Spleen (tissue), 11 donors: ENCODE measurements at regions not wholly inside any gene's neighbourhood (a gene's known extent, or its start where the extent isn't known, plus 50 kb on each side); places are given as distances from the start of the nearest gene placed in this dataset.

ENCODE experiments used
- DNase-seq: peaks from one replicate; pipeline ENCODE4 v3.0.0-alpha.2; 2020
- H3K27ac ChIP-seq, 8 donors: fragments of 200-600 bp; sonication (generic) in 7 of 8; 1 replicate in 4 of 8; 2 replicates in 4 of 8; pipeline versions ENCODE4 v1.5.0 to v1.8.0; 2016 to 2021; ENCODE audit warnings: inconsistent platforms in 4 of 8, mild to moderate bottlenecking in 4 of 8, moderate library complexity in 1 of 8
- H3K27me3 ChIP-seq, 7 donors: fragments of 200-600 bp; sonication (generic) in 6 of 7; replicated peaks in 1 of 7; 1 replicate in 4 of 7; 2 replicates in 3 of 7; pipeline versions ENCODE4 v1.5.0 to v1.8.0; 2016 to 2021; ENCODE audit warnings: inconsistent platforms in 3 of 7, mild to moderate bottlenecking in 1 of 7
- H3K36me3 ChIP-seq, 6 donors: fragments of 200-600 bp; sonication (generic) in 5 of 6; 1 replicate in 4 of 6; 2 replicates in 2 of 6; pipeline versions ENCODE4 v1.5.0 to v1.8.0; 2016 to 2021; ENCODE audit warnings: inconsistent platforms in 2 of 6
- H3K4me1 ChIP-seq, 6 donors: fragments of 200-600 bp; sonication (generic) in 5 of 6; 1 replicate in 3 of 6; 2 replicates in 3 of 6; pipeline versions ENCODE4 v1.5.0 to v1.8.0; 2016 to 2021; ENCODE audit warnings: inconsistent platforms in 3 of 6
- H3K4me3 ChIP-seq, 8 donors: fragments of 200-600 bp; sonication (generic) in 7 of 8; 1 replicate in 4 of 8; 2 replicates in 4 of 8; pipeline versions ENCODE4 v1.5.0 to v1.8.0; 2016 to 2021; ENCODE audit warnings: inconsistent platforms in 4 of 8, mild to moderate bottlenecking in 4 of 8, moderate library complexity in 2 of 8
- H3K9me3 ChIP-seq, 8 donors: fragments of 200-600 bp; sonication (generic) in 7 of 8; 1 replicate in 4 of 8; 2 replicates in 4 of 8; pipeline versions ENCODE4 v1.5.0 to v1.8.0; 2016 to 2021; ENCODE audit warnings: inconsistent platforms in 4 of 8
- CTCF ChIP-seq, 11 experiments: fragments of 200-600 bp in 7 of 11; fragments of 450-650 bp in 4 of 11; sonication (generic) in 4 of 11; IDR thresholded peaks in 8 of 11; conservative IDR thresholded peaks in 3 of 11; 1 replicate in 7 of 11; 2 replicates in 4 of 11; pipeline versions ENCODE4 v1.4.0 to v1.8.0; 2016 to 2021; ENCODE audit warnings: antibody characterized with exemption in 11 of 11, inconsistent platforms in 4 of 11, mild to moderate bottlenecking in 1 of 11
- POLR2A ChIP-seq, 3 donors: fragments of 450-650 bp; IDR thresholded peaks; one replicate each; pipeline ENCODE4 v1.5.1; 2017; ENCODE audit warnings: antibody characterized with exemption in 3 of 3, mild to moderate bottlenecking in 1 of 3
- POLR2AphosphoS5 ChIP-seq, 3 donors: sonication (generic); formaldehyde crosslinking; IDR thresholded peaks; one replicate each; pipeline ENCODE4 v1.5.1; 2017; ENCODE audit warnings: antibody characterized with exemption in 3 of 3
- WGBS, 5 donors: extraction: QIAGEN DNeasy Blood & Tissue Kit in 3 of 5; methylation state at CpG; one replicate each; pipeline versions ENCODE4 v1.1.5 to v1.1.7; 2013 to 2018; 5-methylcytosine and 5-hydroxymethylcytosine counted together
- intact Hi-C: fragments of 100-400 bp; cut with DNase I; formaldehyde crosslinking; loops from one replicate; pipeline ENCODE4 v1.15.0; 2023; ENCODE audit warnings: low total_unique reads
- donor health status: healthy with polysubstance abuse.
- donor health status: DM: no; HTN: no; CAD: no; lungs with moderate emphysema.
- donor health status: DM: no; HTN: no; CAD: no.
- donor health status: Bipolar disorder and iron deficiency.
- donor health status: healthy.
- donor health status: DM: no; HTN: no; CAD: no.
- donor health status: DM: yes; HTN: yes; CAD: no.

DNA sequence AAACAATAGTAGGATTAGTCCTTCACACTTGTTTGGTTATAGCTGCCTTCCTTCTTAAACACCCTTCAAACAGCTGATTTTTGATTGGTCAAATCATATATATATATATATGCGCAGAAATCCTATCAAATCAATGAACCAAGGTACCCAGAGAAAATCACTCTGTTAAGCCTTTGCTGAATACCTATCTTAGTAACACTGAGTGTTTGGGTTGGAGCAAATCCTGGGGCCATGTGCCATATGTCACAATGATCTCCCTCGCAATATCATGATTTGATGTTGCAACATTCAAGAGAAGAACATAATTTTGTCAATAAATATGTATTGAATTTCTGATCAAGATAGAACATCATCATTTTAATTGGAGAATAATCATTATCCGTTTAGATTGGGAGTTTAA lies 795.6 kb downstream of the REEP3 start:
- 82 to 95% (median 87%) methylated on average over 3 of the region's 3 CpGs for WGBS, 5 donors
- Histone ChIP-seq H3K27me3 (no peaks in the 10 kb centered on the region), H3K36me3 (no peaks in the 10 kb centered on the region)

GRCh38 chr10:64320448-64320847 lies 799.2 kb downstream of the REEP3 start:
- Histone ChIP-seq H3K4me1 (no peaks in the 10 kb centered on the region), H3K36me3 (no peaks in the 10 kb centered on the region), H3K27ac (no peak overlapping the region), H3K9me3 (peaks cover 0 to 14% (median 3%) of the 10 kb centered on the region in 8 donors), H3K27me3 (no peaks in the 10 kb centered on the region), H3K4me3 (no peak overlapping the region)
- DNase-seq = no peak
- TF ChIP-seq CTCF (IDR thresholded peaks at IDR 0.05 in 8 of 11, conservative IDR thresholded peaks at IDR 0.05 in 3 of 11) = no peak
- intact Hi-C loops = no loop called here
- 60 to 74% (median 66%) methylated on average over 6 of the region's 6 CpGs for WGBS, 5 donors

More for the DNA sequence above, 795.6 kb downstream of the REEP3 start:
- H3K4me3 ChIP-seq = no peak overlapping the region
- H3K4me1 ChIP-seq = no peaks in the 10 kb centered on the region
- TF ChIP-seq POLR2A (IDR thresholded peaks at IDR 0.05) (no peak), CTCF (IDR thresholded peaks at IDR 0.05 in 8 of 11, conservative IDR thresholded peaks at IDR 0.05 in 3 of 11) (no peak), POLR2AphosphoS5 (IDR thresholded peaks at IDR 0.05) (no peak)
- intact Hi-C loops = no loop called here
- no peaks in the 10 kb centered on the region for H3K9me3 ChIP-seq
- no peak overlapping the region for H3K27ac ChIP-seq
- DNase-seq = no peak

- Histone ChIP-seq H3K27me3 (no peaks in the 10 kb centered on the region), H3K4me3 (no peak overlapping the region), H3K27ac (no peak overlapping the region), H3K9me3 (peaks cover 0 to 37% (median 29%) of the 10 kb centered on the region in 8 donors), H3K36me3 (no peaks in the 10 kb centered on the region), H3K4me1 (no peaks in the 10 kb centered on the region)
- TF ChIP-seq POLR2AphosphoS5 (IDR thresholded peaks at IDR 0.05) (no peak), CTCF (IDR thresholded peaks at IDR 0.05 in 8 of 11, conservative IDR thresholded peaks at IDR 0.05 in 3 of 11) (no peak), POLR2A (IDR thresholded peaks at IDR 0.05) (no peak)
- 90 to 96% (median 92%) methylated on average over 5 of the region's 5 CpGs for WGBS, 5 donors
- intact Hi-C loops = no loop called here
- DNase-seq = no peak
Measured at GRCh38 chr10:64329510-64329909, 808.3 kb downstream of the REEP3 start.

DNA sequence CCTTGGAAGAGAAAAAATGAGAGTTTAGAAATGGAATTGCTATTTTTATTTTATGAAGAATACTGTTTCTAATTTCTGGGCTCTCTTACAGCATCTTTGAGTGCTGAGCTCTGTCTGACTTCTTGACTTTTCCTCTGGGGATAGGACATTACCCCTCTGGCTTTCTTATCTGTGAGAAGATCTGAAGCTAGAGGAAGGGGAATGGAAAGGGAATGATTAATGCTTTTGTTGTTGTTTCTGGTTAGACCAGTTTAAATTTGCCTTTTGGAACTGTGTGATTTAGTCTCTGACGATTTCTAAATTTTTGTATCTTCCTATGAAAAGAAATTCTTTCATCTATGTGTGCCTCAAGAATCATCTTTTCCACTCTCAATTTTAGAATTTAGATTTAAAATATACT lies 811.4 kb downstream of the REEP3 start:
- no peak overlapping the region for H3K27ac ChIP-seq
- H3K36me3 ChIP-seq = no peaks in the 10 kb centered on the region
- H3K27me3 ChIP-seq = no peaks in the 10 kb centered on the region
- 29 to 44% (median 38%) methylated on average over 1 of the region's 1 CpG for WGBS, 5 donors
- H3K4me3 ChIP-seq = no peak overlapping the region
- intact Hi-C loops = no loop called here
- no peaks in the 10 kb centered on the region for H3K4me1 ChIP-seq
- no peak for DNase-seq
- peaks cover 0 to 10% (median 3%) of the 10 kb centered on the region in 8 donors for H3K9me3 ChIP-seq
- TF ChIP-seq POLR2AphosphoS5 (IDR thresholded peaks at IDR 0.05) (no peak), CTCF (IDR thresholded peaks at IDR 0.05 in 8 of 11, conservative IDR thresholded peaks at IDR 0.05 in 3 of 11) (no peak)
